ENCODE measurements at regions not wholly inside any gene's neighbourhood (a gene's known extent, or its start where the extent isn't known, plus 50 kb on each side); places are given as distances from the start of the nearest gene placed in this dataset.

DNA sequence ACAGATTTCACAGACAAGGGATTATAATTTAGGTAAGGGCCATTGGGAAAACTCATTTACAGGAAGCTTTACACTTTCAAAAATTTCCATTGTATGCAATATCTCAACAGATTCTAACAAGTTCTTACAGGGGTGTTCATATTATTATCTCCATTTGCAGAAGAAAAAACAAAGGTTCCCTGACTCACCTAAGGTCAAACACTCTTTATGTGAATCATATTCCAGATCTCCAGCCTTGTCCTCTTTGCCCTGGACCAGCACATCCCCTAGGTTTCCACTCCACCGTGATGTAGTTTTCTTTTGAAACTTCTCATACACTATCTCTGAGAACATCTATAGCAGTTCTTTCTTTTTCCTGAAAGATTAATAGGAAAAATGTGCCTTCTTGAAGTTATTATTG, 96.4 kb upstream of the HS3ST1 start:
- no peaks in the 10 kb centered on the region for H3K36me3 ChIP-seq (ENCODE audit: insufficient read depth, low read length)
- no peak overlapping the region for H3K9ac ChIP-seq (ENCODE audit: low read depth, low read length)
- H3K27me3 ChIP-seq (ENCODE audit: control insufficient read depth, insufficient read depth, low read length) = no peaks in the 10 kb centered on the region
- no peaks in the 10 kb centered on the region for H3K4me1 ChIP-seq (ENCODE audit: control insufficient read depth, insufficient read depth, low read length)
- H3K4me2 ChIP-seq (ENCODE audit: low read length) = no peak overlapping the region
- no peak overlapping the region for H3K4me3 ChIP-seq (ENCODE audit: low read length)
- H3K9me3 ChIP-seq (replicated peaks; ENCODE audit: low read length) = no peaks in the 10 kb centered on the region

DNA sequence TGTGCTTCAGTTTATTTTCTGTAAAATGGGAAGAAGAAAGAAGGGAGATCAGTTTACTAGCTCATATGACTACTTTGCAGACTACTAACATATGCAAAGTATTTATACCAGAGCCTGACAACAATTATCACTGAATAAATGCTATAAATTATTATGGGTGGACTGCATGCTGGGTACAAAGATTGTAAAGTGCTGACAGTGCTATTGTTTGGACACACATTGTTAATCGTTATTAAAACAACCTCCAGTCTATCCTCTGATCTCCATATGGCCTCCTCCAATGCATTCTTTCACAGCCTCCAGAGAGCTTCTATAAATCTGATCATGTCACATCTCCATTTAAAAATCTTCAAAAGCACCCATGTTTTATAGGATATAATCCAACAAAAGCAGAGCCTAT, 90.1 kb upstream of the HS3ST1 start:
- Histone ChIP-seq H3K4me3 (ENCODE audit: low read length) (no peak overlapping the region), H3K4me1 (ENCODE audit: control insufficient read depth, insufficient read depth, low read length) (no peaks in the 10 kb centered on the region), H3K27me3 (ENCODE audit: control insufficient read depth, insufficient read depth, low read length) (no peaks in the 10 kb centered on the region), H3K9ac (ENCODE audit: low read depth, low read length) (no peak overlapping the region), H3K9me3 (replicated peaks; ENCODE audit: low read length) (no peaks in the 10 kb centered on the region), H3K4me2 (ENCODE audit: low read length) (no peak overlapping the region), H3K36me3 (ENCODE audit: insufficient read depth, low read length) (no peaks in the 10 kb centered on the region)

DNA sequence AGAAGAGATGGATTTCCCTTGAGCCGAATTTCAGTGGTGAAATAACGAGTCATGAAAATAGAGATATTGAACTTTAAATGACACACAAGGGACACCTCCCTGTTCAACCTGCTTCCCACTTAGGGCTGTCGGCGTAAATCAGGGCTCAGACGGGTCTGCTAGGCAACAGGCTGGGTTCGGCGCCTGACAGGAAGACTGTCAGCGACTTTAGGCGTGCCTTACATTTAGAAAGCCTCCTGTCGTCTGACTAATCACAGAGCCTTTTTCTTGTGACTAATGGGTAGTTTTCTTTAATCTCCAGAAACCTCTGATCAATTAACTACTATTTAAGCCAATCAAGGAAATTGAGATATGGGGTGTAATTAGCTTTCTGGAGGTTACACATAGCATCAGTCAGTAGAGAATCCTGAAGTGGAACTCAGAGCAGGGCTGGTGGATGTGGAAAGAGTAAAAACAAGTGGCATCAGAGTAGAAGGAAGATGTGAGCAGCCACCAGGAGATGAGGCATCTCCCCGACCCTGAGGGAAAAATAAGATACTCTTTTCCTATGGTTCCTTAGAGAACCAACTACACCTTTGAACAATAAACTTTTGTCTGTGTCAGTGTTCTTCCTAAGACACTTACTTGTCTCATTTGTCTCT, 86.2 kb upstream of the HS3ST1 start:
- H3K27me3 ChIP-seq (ENCODE audit: control insufficient read depth, insufficient read depth, low read length) = no peaks in the 10 kb centered on the region

DNA sequence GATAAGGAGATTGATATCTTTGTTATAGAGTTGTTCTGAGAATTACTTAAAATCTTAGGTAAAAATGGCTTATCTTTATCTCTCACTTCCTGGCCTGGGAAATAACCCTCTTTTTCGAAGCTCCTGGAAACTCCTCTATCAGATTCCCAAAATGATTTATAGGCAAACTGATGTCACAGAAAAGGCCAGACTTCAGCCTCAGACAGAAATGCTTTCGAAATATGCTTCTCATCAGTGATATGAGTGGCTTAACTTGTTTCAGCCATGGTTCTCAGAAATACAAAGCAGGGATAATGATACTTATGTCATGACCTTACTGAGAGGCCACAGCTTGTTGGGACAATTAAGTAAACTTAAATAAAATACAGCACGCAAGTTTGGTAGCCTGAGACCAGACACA, 85.3 kb upstream of the HS3ST1 start:
- Histone ChIP-seq H3K4me2 (ENCODE audit: low read length) (no peak overlapping the region), H3K9ac (ENCODE audit: low read depth, low read length) (no peak overlapping the region), H3K9me3 (replicated peaks; ENCODE audit: low read length) (no peaks in the 10 kb centered on the region), H3K4me3 (ENCODE audit: low read length) (no peak overlapping the region), H3K27me3 (ENCODE audit: control insufficient read depth, insufficient read depth, low read length) (no peaks in the 10 kb centered on the region), H3K36me3 (ENCODE audit: insufficient read depth, low read length) (no peaks in the 10 kb centered on the region), H3K4me1 (ENCODE audit: control insufficient read depth, insufficient read depth, low read length) (no peaks in the 10 kb centered on the region)

More for the DNA sequence above, 86.2 kb upstream of the HS3ST1 start:
- H3K4me2 ChIP-seq (ENCODE audit: low read length) = no peak overlapping the region
- no peaks in the 10 kb centered on the region for H3K36me3 ChIP-seq (ENCODE audit: insufficient read depth, low read length)
- H3K9ac ChIP-seq (ENCODE audit: low read depth, low read length) = no peak overlapping the region
- H3K9me3 ChIP-seq (replicated peaks; ENCODE audit: low read length) = no peaks in the 10 kb centered on the region
- no peaks in the 10 kb centered on the region for H3K4me1 ChIP-seq (ENCODE audit: control insufficient read depth, insufficient read depth, low read length)
- H3K4me3 ChIP-seq (ENCODE audit: low read length) = no peak overlapping the region

DNA sequence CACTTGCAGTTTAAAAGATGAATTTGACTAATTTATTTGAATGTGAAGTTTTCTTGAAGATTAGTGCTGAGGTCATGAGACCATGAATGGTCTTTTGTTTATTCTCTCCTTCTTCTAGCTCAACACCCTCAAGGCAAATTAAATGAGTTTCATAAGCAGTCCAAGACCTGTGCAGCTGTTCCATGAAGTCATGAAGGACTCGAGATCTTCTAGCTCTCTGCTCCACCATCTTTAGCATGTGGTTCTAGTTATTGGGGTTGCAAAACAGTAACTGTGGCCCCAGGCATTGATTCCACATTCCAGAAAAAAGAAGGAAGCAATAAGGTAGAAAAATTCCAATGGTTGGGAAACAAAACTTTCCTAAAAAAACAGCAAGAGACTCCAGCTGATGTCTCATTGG, 84.2 kb upstream of the HS3ST1 start:
- Histone ChIP-seq H3K27me3 (ENCODE audit: control insufficient read depth, insufficient read depth, low read length) (no peaks in the 10 kb centered on the region), H3K4me3 (ENCODE audit: low read length) (no peak overlapping the region), H3K9ac (ENCODE audit: low read depth, low read length) (no peak overlapping the region), H3K4me1 (ENCODE audit: control insufficient read depth, insufficient read depth, low read length) (no peaks in the 10 kb centered on the region), H3K4me2 (ENCODE audit: low read length) (no peak overlapping the region), H3K36me3 (ENCODE audit: insufficient read depth, low read length) (no peaks in the 10 kb centered on the region), H3K9me3 (replicated peaks; ENCODE audit: low read length) (no peaks in the 10 kb centered on the region)

DNA sequence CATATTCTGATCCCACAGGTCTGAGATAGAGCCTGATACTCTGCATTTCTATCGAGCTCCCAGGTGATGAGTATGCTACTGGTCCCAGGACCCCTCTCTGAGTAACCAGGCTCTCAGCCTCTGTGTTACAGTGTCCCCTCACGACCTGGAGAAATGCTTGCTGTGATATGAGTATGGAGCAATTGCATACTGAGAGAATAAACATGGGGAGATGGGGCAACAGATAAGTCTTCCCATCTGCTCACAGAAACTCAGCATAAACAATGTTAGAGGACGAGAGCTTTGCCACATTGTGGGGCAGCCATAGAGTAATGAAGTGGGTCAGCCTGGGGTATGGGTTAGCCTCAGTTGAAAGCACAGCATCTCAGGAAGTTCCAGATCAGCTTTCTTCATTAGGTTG, 82.6 kb upstream of the HS3ST1 start:
- no peaks in the 10 kb centered on the region for H3K4me1 ChIP-seq (ENCODE audit: control insufficient read depth, insufficient read depth, low read length)
- H3K9ac ChIP-seq (ENCODE audit: low read depth, low read length) = no peak overlapping the region
- H3K27me3 ChIP-seq (ENCODE audit: control insufficient read depth, insufficient read depth, low read length) = no peaks in the 10 kb centered on the region
- no peaks in the 10 kb centered on the region for H3K36me3 ChIP-seq (ENCODE audit: insufficient read depth, low read length)
- H3K9me3 ChIP-seq (replicated peaks; ENCODE audit: low read length) = no peaks in the 10 kb centered on the region
- no peak overlapping the region for H3K4me3 ChIP-seq (ENCODE audit: low read length)
- H3K4me2 ChIP-seq (ENCODE audit: low read length) = no peak overlapping the region

DNA sequence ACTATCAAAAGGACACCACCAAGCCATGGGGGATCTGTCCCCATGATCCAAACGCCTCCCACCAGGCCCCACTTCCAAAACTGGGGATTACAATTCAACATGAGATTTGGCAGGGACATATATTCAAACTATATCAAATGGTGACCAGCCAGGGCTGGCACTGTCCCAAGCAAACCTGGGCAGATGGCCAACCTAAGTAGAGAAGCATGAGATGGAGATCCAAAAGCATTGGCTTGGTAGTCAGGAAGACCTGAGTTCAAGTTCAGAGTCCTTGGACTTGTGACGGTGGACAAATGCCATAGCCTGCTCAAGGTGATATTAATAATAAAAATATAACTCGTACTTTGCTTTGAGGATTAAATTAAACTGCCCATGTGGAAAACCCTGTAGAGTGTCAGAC, 79.2 kb upstream of the HS3ST1 start:
- Histone ChIP-seq H3K4me3 (ENCODE audit: low read length) (no peak overlapping the region), H3K9me3 (replicated peaks; ENCODE audit: low read length) (no peaks in the 10 kb centered on the region), H3K36me3 (ENCODE audit: insufficient read depth, low read length) (no peaks in the 10 kb centered on the region), H3K4me1 (ENCODE audit: control insufficient read depth, insufficient read depth, low read length) (no peaks in the 10 kb centered on the region), H3K27me3 (ENCODE audit: control insufficient read depth, insufficient read depth, low read length) (no peaks in the 10 kb centered on the region), H3K4me2 (ENCODE audit: low read length) (no peak overlapping the region), H3K9ac (ENCODE audit: low read depth, low read length) (no peak overlapping the region)

DNA sequence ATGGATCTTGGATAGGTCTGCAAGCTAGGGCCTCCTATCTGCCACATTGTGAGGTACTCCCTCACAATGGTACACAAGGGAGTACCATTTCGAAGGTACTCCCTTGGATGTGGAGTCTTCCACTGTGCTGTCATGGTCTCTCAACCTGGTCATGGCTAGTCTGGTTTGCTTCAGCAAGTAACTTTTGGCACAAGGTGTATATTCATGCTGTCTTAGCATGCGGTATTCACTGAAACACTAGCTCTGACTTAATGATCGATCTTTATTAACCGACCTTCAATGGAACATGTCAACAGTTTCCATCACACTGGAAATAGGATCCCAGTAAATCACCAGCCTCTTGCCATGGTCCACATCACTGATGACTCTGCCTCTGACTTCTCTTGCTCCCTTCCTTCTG, 77.5 kb upstream of the HS3ST1 start:
- Histone ChIP-seq H3K4me1 (ENCODE audit: control insufficient read depth, insufficient read depth, low read length) (no peaks in the 10 kb centered on the region), H3K27me3 (ENCODE audit: control insufficient read depth, insufficient read depth, low read length) (no peaks in the 10 kb centered on the region), H3K4me2 (ENCODE audit: low read length) (no peak overlapping the region), H3K4me3 (ENCODE audit: low read length) (no peak overlapping the region), H3K9ac (ENCODE audit: low read depth, low read length) (no peak overlapping the region), H3K9me3 (replicated peaks; ENCODE audit: low read length) (no peaks in the 10 kb centered on the region), H3K36me3 (ENCODE audit: insufficient read depth, low read length) (no peaks in the 10 kb centered on the region)

DNA sequence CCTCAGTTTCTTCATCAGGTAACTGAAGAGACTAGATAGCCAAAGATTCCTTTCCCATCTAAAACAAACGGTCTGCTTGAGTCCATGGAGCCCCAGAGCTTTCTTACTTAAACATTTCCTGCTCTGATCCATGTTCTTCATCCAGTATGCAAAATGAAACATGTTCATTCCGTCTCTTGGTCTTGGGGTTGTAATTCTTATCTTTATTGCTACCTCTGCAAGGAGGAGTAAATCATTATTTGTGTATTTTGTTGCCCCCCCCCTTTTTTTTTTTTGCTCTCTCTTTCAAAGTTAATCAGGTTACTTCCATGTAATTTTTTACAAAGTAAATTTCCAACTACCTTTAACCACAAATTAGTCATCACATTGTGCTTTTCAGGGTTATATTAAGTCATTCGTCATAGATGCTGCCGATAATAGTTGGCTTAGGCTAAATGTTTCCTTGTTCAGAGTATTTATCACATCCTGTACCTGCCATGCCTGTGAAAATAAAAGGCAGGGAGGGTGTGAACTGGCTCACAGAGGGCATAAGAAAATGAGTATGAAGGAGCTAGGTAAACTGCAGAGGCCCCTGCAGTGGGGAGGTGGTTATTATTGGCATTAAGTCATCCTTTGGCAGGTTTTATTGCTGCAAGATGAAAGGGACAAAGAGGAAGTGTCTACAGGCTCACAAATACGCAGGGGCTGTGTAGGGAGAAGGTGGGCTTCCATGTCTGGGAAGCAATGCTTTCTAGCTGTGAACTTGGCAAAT, 76.7 kb upstream of the HS3ST1 start:
- H3K4me2 ChIP-seq (ENCODE audit: low read length) = no peak overlapping the region
- H3K9me3 ChIP-seq (replicated peaks; ENCODE audit: low read length) = no peaks in the 10 kb centered on the region
- H3K4me3 ChIP-seq (ENCODE audit: low read length) = no peak overlapping the region
- no peaks in the 10 kb centered on the region for H3K4me1 ChIP-seq (ENCODE audit: control insufficient read depth, insufficient read depth, low read length)
- no peaks in the 10 kb centered on the region for H3K27me3 ChIP-seq (ENCODE audit: control insufficient read depth, insufficient read depth, low read length)
- H3K9ac ChIP-seq (ENCODE audit: low read depth, low read length) = no peak overlapping the region
- no peaks in the 10 kb centered on the region for H3K36me3 ChIP-seq (ENCODE audit: insufficient read depth, low read length)

DNA sequence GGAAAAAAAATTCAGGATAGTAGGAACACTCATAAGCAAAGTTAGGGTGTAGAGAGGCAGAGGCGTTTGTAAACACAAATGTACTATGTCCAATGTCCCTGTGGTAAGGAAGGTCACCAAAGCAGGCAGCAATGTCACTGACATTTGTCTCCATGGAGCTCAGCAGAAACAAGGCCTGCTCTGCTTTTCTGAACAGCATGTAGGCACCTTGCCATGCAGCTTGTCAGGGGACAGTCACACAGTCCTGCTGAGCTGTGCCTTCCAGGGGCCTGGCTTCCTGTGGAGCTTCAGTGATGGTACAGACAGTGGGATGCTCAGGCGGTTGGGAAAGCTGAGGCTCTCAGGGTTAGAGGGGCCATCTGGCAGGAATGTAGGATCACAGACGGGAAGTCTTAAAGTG, 74.5 kb upstream of the HS3ST1 start:
- H3K9ac ChIP-seq (ENCODE audit: low read depth, low read length) = no peak overlapping the region
- no peaks in the 10 kb centered on the region for H3K9me3 ChIP-seq (replicated peaks; ENCODE audit: low read length)
- H3K4me2 ChIP-seq (ENCODE audit: low read length) = no peak overlapping the region

DNA sequence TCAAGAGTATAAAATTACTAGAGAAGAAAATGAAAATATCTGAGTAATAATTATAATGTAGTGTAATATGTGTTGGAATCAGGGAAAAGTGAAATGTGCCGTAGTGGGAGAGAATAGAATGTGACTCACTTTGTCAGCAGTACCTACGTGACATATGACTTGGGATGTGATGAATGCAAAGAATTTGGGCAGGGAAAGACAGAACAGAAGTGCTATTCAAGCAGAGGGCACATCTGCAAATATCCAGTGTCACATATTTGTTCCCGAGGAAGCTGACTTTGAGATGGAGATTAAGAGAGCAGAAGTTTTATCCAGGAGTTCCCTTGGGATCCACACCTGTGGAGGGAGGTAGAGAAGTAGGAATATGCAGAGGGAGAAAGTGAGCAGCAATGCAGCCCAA, 69.3 kb upstream of the HS3ST1 start:
- Histone ChIP-seq H3K9me3 (replicated peaks; ENCODE audit: low read length) (no peaks in the 10 kb centered on the region), H3K9ac (ENCODE audit: low read depth, low read length) (no peak overlapping the region), H3K4me1 (ENCODE audit: control insufficient read depth, insufficient read depth, low read length) (no peaks in the 10 kb centered on the region), H3K4me2 (ENCODE audit: low read length) (no peak overlapping the region), H3K27me3 (ENCODE audit: control insufficient read depth, insufficient read depth, low read length) (no peaks in the 10 kb centered on the region), H3K36me3 (ENCODE audit: insufficient read depth, low read length) (no peaks in the 10 kb centered on the region), H3K4me3 (ENCODE audit: low read length) (no peak overlapping the region)

More for the DNA sequence above, 74.5 kb upstream of the HS3ST1 start:
- no peaks in the 10 kb centered on the region for H3K4me1 ChIP-seq (ENCODE audit: control insufficient read depth, insufficient read depth, low read length)
- no peak overlapping the region for H3K4me3 ChIP-seq (ENCODE audit: low read length)
- no peaks in the 10 kb centered on the region for H3K36me3 ChIP-seq (ENCODE audit: insufficient read depth, low read length)
- H3K27me3 ChIP-seq (ENCODE audit: control insufficient read depth, insufficient read depth, low read length) = no peaks in the 10 kb centered on the region

DNA sequence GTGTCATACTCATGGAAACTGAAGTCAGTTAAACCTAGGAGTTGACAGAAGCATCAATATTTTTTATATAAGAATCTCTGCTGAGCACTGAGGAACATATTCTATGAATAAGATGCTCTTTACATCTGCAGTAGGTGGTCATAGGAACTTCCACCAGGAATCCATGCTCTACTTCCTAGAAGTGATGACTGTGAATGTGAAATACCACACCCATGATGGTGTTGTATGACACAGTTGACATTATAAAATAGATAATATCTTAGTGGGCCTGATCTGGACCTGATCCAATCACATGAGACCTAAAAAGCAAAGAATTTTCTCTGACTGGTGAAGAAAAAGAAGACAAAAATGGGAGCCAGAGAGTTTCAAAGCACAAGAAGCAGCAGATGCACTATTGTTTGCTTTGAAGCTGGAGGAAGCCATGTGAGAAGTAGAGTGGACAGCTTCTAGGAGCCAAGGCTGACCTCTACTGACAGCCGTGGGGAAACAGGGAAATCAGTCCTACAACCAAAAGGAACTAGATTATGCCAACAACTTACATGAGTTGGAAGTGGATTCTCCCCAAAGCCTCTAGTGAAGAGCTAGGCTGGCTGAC, 68.6 kb upstream of the HS3ST1 start:
- no peak overlapping the region for H3K9ac ChIP-seq (ENCODE audit: low read depth, low read length)
- no peak overlapping the region for H3K4me3 ChIP-seq (ENCODE audit: low read length)
- no peak overlapping the region for H3K4me2 ChIP-seq (ENCODE audit: low read length)
- H3K4me1 ChIP-seq (ENCODE audit: control insufficient read depth, insufficient read depth, low read length) = no peaks in the 10 kb centered on the region
- H3K9me3 ChIP-seq (replicated peaks; ENCODE audit: low read length) = no peaks in the 10 kb centered on the region
- H3K27me3 ChIP-seq (ENCODE audit: control insufficient read depth, insufficient read depth, low read length) = no peaks in the 10 kb centered on the region
- H3K36me3 ChIP-seq (ENCODE audit: insufficient read depth, low read length) = no peaks in the 10 kb centered on the region
